DOHH2 (cell line): ENCODE measurements at regions not wholly inside any gene's neighbourhood (a gene's known extent, or its start where the extent isn't known, plus 50 kb on each side); places are given as distances from the start of the nearest gene placed in this dataset.

ENCODE experiments used
- EZH2phosphoT487 ChIP-seq: fragments of 200-600 bp; sonication (generic); IDR thresholded peaks from 2 replicates; pipeline ENCODE4 v1.6.1; 2017; ENCODE audit warnings: borderline replicate concordance, mild to moderate bottlenecking, antibody characterized with exemption, low read length, moderate library complexity, mixed read lengths
- TF ChIP-seq, protein P1 (sequence below): fragments of 200-600 bp; sonication (generic); IDR thresholded peaks from one replicate; pipeline ENCODE4 v1.5.1; 2014; ENCODE audit warnings: antibody characterized with exemption, mild to moderate bottlenecking, low read depth, low read length; ENCODE audit not compliant: poor library complexity, severe bottlenecking

DNA sequence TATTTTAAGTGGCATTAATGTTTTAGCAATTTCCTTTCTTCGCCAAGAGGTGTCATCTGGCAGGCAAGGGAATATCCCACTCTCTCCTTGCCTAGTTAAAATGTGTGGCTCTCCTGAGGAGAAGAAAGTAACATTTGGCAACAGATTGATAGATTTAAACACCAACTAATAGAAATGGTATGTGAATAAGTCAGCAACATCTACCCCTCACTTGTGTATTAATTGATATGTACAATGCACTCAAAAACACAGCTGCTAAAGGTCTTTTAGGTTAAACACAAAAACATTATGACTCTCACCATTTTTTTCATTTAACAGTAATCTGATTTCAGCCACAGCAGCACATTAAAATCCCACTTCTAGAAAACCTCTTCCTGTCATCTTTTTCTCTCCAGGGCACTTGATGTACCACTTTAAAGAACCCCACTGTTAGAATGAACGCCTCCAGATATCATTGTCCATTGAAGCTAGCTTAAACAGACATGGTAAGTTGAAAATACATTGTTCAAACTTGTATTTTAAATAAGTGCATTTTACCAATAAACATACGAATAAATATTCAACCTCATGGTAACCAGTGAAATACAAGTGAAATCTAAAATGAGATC, 151.7 kb downstream of the RPAP3 start:
- TF ChIP-seq, protein P1, sequence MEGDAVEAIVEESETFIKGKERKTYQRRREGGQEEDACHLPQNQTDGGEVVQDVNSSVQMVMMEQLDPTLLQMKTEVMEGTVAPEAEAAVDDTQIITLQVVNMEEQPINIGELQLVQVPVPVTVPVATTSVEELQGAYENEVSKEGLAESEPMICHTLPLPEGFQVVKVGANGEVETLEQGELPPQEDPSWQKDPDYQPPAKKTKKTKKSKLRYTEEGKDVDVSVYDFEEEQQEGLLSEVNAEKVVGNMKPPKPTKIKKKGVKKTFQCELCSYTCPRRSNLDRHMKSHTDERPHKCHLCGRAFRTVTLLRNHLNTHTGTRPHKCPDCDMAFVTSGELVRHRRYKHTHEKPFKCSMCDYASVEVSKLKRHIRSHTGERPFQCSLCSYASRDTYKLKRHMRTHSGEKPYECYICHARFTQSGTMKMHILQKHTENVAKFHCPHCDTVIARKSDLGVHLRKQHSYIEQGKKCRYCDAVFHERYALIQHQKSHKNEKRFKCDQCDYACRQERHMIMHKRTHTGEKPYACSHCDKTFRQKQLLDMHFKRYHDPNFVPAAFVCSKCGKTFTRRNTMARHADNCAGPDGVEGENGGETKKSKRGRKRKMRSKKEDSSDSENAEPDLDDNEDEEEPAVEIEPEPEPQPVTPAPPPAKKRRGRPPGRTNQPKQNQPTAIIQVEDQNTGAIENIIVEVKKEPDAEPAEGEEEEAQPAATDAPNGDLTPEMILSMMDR, result no peak
- no peak for TF ChIP-seq EZH2phosphoT487
